GM12864 (cell line): ENCODE measurements at regions not wholly inside any gene's neighbourhood (a gene's known extent, or its start where the extent isn't known, plus 50 kb on each side); places are given as distances from the start of the nearest gene placed in this dataset.

ENCODE experiments used
- DNase-seq: peaks from one replicate; pipeline ENCODE4 v3.0.0-alpha.2; 2011; ENCODE audit warnings: low read depth
- H3K4me3 ChIP-seq: 2 replicates; pipeline ENCODE4 v1.5.1; 2011; ENCODE audit warnings: mild to moderate bottlenecking, low read depth, low read length, control low read depth
- CTCF ChIP-seq: IDR thresholded peaks from 2 replicates; pipeline ENCODE4 v1.5.1; 2011; ENCODE audit warnings: low read depth, mild to moderate bottlenecking, moderate library complexity, low read length, control low read depth, inconsistent platforms; ENCODE audit errors: missing control alignments

- H3K4me3 ChIP-seq = no peak overlapping the region
- DNase-seq = no peak
- TF ChIP-seq CTCF = no peak
These were observed 416.5 kb upstream of the KLF4 start for GRCh38 chr9:107906074-107906473.

DNA sequence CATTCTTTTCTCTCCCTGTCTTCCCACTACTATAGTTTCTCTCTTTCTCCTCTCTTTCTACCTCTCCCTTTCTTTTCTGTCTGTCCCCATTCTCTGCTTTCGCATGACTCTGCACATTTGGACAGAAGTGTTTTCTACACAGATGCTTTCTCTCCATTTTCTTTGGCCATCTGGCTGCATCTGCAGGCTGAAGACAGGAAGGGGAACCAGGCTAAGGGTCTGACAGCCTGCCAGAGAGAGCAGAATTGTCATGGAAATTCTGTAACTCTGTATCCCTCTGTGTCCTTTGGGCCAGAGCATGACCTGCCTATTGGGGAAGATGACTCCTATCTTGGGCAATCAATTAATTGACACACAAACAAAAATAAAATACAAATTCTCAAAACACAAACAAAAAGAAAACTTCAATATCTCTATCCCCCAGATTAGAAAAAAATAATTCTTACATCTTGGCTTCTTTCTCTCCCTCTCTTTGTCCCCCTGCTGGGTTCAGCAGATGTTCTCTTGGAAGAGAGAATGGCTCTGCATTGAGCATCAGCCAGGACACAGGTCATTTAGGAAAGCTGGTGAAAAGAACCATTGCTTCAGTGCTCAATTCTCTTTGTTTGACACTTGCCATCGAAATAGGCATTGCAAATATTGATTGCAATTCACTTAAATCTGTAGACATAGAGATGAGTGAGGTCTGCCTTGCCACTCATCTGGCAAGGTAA, 415.9 kb upstream of the KLF4 start:
- H3K4me3 ChIP-seq = no peak overlapping the region
- no peak for DNase-seq
- TF ChIP-seq CTCF = no peak

DNA sequence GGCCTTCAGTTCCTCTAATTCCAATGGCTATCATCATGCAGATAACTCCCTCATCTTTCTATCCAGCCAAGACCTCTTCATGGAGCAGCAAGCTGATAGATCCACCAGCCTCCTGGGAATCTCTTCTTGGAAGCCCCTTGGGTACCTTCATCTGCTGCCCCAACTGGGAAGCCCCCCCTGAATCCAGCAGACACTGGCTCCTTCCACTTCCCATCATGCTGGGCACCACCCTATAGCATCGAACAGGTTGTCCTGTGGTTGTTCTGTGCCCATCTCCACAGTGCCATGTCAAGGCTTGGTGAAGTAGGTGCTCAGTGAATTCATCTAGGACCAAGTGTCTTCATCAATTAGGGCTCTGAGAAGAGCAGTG, 410.4 kb upstream of the KLF4 start:
- DNase-seq = no peak
- TF ChIP-seq CTCF = no peak
- no peak overlapping the region for H3K4me3 ChIP-seq

DNA sequence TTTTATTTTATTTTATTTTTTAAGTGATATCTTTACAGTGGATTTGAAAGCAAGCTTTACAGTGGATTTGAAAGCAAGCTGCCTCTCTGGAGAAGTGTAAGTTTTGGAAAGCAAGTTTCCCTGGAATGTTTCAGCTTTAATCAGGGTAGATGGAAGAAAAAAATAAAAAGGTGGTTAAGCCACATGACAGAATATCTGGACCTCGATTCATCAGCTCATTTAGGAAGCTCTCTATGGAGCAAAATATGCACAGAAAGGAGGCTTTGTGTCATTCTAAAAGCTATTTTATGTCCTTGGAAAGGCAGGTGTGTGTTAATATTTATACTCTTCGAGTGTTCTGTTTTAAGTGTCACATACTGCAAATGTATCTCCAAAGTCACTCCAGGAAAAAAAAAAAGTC, 409.2 kb upstream of the KLF4 start:
- no peak for DNase-seq
- no peak for TF ChIP-seq CTCF
- H3K4me3 ChIP-seq = no peak overlapping the region

DNA sequence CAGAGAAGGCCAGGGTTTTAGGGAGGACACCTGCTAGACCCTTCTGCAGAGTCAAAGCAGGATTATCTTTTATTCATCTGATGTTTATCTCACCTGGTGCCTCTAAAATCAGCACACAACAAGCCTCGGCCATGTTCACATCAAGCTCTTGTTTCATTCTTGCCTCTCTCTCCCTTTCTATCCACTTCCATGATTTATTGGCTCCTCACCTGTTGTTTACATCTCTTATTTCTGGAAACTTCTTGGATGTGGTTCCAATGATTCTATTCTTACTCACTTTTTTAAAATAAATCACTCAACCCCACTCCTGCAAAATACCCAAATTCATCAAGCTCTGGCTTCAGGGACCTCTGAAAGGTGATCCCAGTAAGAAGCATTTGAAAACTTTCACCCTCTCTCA, 407.0 kb upstream of the KLF4 start:
- TF ChIP-seq CTCF = no peak
- no peak overlapping the region for H3K4me3 ChIP-seq
- no peak for DNase-seq

DNA sequence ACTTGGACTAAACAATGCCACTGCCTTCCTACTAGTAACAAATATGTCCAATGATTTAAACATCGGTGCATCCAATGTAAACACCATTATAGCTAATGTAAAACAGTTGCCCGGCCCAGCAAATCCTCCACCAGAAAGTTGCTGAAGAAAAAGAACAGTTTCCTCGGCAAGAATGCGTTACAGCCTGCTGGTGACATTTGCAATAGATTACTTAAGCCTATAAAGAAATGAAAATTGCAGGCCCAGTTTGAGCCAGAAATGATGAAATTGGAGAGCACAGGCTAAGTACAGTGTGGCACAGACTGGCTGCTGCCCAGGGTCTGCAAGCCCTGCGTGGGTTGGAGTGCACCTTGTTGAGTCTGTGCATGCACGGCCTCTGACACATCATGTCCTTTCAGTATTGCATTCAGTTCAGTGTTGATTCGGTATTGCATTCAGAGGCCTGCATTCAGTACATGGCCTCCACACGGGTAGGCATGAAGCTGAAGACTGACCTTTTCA, 406.0 kb upstream of the KLF4 start:
- TF ChIP-seq CTCF = no peak
- DNase-seq = no peak
- H3K4me3 ChIP-seq = no peak overlapping the region
